ENCODE measurements at regions not wholly inside any gene's neighbourhood (a gene's known extent, or its start where the extent isn't known, plus 50 kb on each side); places are given as distances from the start of the nearest gene placed in this dataset.

- no peak for FAIRE-seq
Observed at GRCh38 chr1:239778208-239778813, 313.4 kb upstream of the FMN2 start.

DNA sequence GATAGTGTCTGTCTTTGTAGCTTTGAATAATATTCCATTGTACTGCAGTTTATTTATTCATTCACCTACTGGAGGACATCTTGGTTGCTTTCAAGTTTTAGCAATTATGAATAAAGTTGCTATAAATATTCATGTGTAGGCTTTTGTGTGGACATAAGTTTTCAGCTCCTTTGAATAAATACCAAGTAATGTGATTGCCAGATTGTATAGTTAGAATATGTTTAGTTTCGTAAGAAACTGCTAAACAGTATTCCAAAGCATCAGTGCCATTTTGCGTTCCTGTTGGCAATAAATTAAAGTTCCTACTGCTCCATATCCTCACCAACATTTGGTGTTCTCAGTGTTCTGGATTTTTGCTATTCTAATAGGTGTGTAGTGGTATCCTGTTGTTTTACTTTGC is 311.7 kb upstream of the FMN2 start:
- DNase-seq (ENCODE audit: low spot score in 2 of 2) (no peak), FAIRE-seq (no peak)

More at GRCh38 chr1:239778208-239778813, 313.4 kb upstream of the FMN2 start:
- no peak for DNase-seq (ENCODE audit: low spot score in 2 of 2)

- FAIRE-seq (no peak), DNase-seq (ENCODE audit: low spot score in 2 of 2) (no peak)
Observed at GRCh38 chr1:239784896-239785295, 306.8 kb upstream of the FMN2 start.

GRCh38 chr1:239785576-239785975 is 306.1 kb upstream of the FMN2 start:
- DNase-seq (ENCODE audit: low spot score in 2 of 2) (no peak), FAIRE-seq (no peak)

DNA sequence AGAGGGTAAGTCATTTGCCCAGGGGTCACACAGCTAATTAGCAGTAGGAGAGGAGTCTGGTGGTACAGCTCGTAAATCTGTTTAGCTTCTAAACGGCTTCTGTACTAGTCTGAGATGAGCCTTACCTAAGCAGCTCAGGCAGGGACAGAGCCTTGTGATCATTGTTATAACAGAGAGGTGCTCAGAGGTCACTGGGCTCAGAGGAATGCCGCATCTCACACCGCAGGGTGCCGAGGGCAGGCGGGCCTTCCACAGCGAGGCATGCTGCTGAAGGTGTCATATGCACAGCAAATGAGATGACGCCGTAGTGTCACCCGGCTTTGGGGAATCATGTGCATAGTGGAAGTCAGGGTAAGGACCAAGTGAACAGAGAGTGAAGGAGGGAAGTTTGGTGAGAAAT is 305.2 kb upstream of the FMN2 start:
- no peak for DNase-seq (ENCODE audit: low spot score in 2 of 2)
- no peak for FAIRE-seq

DNA sequence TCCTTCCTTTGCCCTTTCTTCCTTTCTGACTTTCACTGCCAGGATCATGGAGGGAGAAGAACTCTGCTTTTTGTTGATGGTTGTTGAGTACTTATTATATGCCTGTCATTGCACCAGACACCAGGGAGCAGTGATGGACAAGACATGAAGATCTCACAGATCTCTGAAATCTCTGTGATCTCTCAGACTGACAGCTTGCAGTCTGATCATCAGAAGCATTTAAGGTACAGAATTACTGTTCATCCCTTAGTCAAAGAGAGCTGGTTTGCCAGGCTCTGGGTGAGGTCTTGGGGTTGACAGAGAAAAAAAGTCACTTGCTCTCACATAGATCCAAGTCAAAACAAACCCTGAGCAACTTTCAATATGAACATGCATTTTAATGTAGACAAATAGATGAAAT is 299.5 kb upstream of the FMN2 start:
- DNase-seq (ENCODE audit: low spot score in 2 of 2) (no peak), FAIRE-seq (no peak)

GRCh38 chr1:239795304-239795703 is 296.4 kb upstream of the FMN2 start:
- DNase-seq (ENCODE audit: low spot score in 2 of 2) = no peak
- no peak for FAIRE-seq

- FAIRE-seq (no peak), DNase-seq (ENCODE audit: low spot score in 2 of 2) (no peak)
Observed at GRCh38 chr1:239799617-239800016, 292.1 kb upstream of the FMN2 start.

GRCh38 chr1:239800861-239801260 is 290.8 kb upstream of the FMN2 start:
- DNase-seq (ENCODE audit: low spot score in 2 of 2) = no peak
- no peak for FAIRE-seq

GRCh38 chr1:239802275-239802674 is 289.4 kb upstream of the FMN2 start:
- FAIRE-seq (no peak), DNase-seq (ENCODE audit: low spot score in 2 of 2) (no peak)

DNA sequence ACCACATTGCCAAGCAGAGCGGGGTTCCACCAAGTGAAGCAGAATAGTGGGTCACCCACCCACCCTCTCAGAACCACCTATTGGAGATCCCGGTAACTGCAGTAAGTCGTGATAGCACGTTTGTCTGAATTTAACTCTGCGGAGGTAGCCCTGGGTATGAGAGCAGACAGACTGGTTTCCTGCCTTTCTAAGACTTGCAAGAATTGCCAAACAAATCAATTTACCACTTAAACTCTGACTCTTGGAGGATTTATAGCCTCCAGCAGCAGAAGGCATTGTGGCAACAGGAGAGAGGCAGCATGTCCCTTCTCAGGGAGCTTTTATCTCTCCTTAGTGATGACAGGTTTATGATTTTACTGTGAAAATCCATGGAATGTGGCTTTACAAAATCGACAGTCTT is 287.9 kb upstream of the FMN2 start:
- FAIRE-seq (no peak), DNase-seq (ENCODE audit: low spot score in 2 of 2) (no peak)

GRCh38 chr1:239804266-239804665 is 287.4 kb upstream of the FMN2 start:
- no peak for FAIRE-seq

DNA sequence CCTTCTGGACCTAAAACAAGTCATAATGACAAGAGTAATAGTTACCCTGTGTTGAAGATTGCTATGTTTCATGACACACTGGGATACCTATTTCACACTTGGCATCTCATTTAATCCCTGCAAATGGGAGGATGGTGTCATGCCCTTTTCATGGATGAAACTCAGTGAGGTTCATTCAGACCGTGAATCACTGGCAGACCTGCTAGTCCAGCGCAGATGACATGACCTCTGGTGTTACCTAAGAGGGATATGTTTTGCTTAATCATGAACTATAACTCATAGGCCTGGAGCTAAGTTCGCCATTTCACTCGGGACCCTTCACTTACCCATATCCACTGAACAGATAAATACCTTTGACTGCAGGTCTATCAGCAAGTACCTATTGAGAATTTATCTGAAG is 286.6 kb upstream of the FMN2 start:
- FAIRE-seq = no peak
- no peak for DNase-seq (ENCODE audit: low spot score in 2 of 2)

More at GRCh38 chr1:239804266-239804665, 287.4 kb upstream of the FMN2 start:
- no peak for DNase-seq (ENCODE audit: low spot score in 2 of 2)

GRCh38 chr1:239805851-239806772 is 285.6 kb upstream of the FMN2 start:
- DNase-seq (ENCODE audit: low spot score in 2 of 2) = no peak
- no peak for FAIRE-seq

DNA sequence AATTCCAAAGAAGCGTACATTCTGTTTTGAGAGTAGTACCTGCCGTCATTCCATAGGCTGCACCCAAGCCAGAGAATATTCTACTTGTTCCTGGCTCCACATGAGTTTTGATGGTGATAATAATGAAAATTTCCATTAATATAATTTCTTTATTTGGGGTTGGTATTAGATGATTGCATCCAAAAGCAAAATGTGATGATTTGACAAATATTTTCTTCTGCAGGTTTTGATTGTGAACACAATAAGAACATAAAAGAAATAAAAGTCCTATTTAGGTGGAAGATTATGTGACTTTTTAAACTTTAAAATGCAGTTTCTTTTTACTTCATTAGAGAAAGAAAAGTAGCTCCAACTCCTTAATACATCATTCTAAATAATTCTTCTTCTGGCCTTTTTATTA is 284.8 kb upstream of the FMN2 start:
- DNase-seq (ENCODE audit: low spot score in 2 of 2) = no peak
- no peak for FAIRE-seq

- DNase-seq (ENCODE audit: low spot score in 2 of 2) (no peak), FAIRE-seq (no peak)
Observed at GRCh38 chr1:239807361-239807760, 284.3 kb upstream of the FMN2 start.

DNA sequence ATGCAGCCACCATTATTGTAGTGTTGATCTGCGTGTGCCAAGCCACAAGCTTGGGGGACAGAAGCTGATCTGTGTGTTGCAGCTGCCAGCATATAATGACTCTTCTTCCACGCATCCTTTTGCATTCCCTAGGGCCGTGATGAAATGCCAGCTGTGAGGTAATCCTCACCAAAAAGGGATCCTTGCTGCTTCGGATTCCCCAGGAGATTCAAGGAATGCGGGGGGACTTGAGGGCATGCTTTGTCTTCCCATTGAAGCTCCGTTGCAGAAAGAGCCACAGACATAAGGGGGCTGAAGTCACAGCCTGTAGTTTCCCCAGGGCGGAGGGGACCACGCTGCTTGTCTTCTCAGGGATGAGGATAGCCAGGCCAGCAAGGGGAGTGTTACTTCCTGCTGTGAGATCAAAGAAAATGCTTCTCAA is 281.6 kb upstream of the FMN2 start:
- FAIRE-seq = no peak
- no peak for DNase-seq (ENCODE audit: low spot score in 2 of 2)

DNA sequence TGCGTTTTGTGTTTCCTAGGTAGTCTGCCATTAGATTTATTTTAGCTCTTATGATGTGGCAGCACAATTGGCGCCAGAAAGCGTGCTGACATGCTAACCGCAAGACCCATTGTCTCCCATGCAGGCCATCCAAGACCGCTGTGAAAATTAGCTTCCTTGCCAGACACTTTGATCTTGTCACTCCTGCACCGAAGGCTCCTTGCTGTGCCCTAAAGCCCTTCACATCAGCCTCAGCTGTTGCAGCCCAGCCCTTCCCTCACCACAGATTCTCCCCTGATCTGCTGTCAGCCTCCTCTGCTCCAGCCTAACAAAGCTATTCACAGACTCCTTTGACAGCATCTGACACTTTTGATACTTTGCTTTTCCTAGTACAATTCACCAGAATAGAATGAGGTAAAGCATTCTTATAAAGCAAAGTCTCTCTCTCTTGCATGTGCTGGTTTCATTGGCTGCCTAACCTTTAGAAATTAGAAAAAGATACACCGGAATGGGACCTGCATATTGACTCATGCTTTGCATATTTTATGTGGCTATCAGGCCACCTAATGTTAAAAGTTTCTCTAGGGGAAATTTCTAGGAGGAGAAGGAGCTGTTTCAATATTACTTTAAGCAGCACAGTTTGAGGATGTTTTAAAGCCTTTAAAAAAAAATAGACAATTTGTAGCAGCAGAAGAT is 280.3 kb upstream of the FMN2 start:
- FAIRE-seq (no peak), DNase-seq (ENCODE audit: low spot score in 2 of 2) (no peak)

GRCh38 chr1:239812580-239812979 is 279.1 kb upstream of the FMN2 start:
- DNase-seq (ENCODE audit: low spot score in 2 of 2) = no peak
- no peak for FAIRE-seq

DNA sequence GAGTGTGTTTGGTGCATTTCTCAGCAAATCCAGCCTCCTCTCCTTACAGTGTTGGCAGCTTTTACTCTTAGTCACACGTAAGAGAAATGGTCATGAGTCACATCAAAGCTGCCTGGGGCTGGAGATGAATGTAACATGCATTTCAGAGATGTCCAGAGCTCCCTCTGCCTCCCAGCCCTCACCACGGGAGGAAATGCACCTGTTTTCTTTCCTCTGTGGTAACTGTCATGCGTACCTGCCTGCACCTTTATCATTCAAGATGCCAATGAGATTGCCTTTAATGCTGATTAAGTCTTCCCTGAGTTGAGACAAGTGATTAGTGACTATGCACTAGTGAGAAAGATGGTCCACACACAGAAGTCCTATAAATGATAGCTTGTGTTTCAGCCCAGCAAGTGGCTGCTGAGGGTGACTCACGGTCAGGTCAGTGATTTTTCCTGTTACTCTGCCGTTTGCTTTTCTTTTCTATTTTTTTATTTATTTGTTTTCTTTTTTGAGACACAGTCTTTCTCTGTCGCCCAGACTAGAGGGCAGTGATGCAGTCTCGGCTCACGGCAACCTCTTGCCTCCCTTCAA is 277.3 kb upstream of the FMN2 start:
- FAIRE-seq = no peak
- DNase-seq (ENCODE audit: low spot score in 2 of 2) = peak in 1 of 2 donors; percentile 10

DNA sequence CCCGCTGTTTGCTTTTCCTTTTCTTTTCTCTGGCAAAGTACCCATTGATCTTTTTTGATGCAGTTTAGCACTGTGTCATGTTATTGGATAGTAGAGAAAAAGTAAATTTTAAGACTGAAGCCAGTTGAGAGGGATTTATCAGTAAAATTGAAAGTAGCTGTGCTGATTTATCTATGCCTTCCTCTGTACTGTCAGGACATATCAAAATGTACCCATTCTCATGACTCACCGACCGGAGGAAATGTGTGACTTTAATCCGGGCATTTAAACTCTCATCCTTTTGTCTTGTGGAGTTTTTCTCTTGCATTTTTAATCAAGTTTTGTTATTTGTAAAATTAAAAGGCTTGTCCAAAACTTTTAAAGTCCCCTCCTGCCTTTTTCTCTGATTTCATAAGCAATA is 276.6 kb upstream of the FMN2 start:
- no peak for DNase-seq (ENCODE audit: low spot score in 2 of 2)
- no peak for FAIRE-seq

All from frontal cortex (tissue), 3 donors.